GM19467 (cell line): ENCODE measurements at regions not wholly inside any gene's neighbourhood (a gene's known extent, or its start where the extent isn't known, plus 50 kb on each side); places are given as distances from the start of the nearest gene placed in this dataset.
A peak's percentile ranks its signal among the peaks of the same experiment; 100 is the strongest.
"Not testable (repeated sequence)": the region's sequence is repeated elsewhere in the genome, so short reads cannot be mapped to it uniquely, and the experiment has no call there.

Experiments used
- ATAC-seq: cut with Tn5 transposase; IDR thresholded peaks from one replicate; pipeline ENCODE4 v1.9.1; 2021; ENCODE audit warnings: mild to moderate bottlenecking, moderate library complexity; ENCODE audit not compliant: unreplicated experiment

GRCh38 chr2:195471163-195471562 lies 185.9 kb upstream of the SLC39A10 start:
- no peak for ATAC-seq

DNA sequence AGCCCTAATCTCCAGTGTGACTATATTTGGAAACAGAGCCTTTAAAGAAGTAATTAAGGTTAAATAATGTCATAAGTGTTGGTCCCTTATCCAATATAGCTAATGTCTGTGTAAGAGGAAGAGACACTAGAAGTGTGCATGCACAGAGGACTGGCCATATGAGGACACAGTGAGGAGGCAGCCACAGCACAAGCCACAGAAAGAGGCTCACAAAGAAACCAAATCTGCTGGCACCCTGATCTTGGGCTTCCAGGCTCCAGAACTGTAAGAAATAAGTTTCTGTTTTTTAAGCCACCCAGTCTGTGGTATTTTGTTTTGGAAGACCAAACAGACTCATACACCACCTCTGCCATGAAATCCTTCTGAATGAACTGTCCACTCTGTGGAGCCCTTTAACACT lies 186.4 kb upstream of the SLC39A10 start:
- ATAC-seq: no peak

- peak; percentile 74 for ATAC-seq
Measured at GRCh38 chr2:195468771-195469170, 188.3 kb upstream of the SLC39A10 start.

- ATAC-seq: no peak
Measured at GRCh38 chr2:195466427-195466826, 190.6 kb upstream of the SLC39A10 start.

GRCh38 chr2:195461010-195461409 lies 196.0 kb upstream of the SLC39A10 start:
- no peak for ATAC-seq

DNA sequence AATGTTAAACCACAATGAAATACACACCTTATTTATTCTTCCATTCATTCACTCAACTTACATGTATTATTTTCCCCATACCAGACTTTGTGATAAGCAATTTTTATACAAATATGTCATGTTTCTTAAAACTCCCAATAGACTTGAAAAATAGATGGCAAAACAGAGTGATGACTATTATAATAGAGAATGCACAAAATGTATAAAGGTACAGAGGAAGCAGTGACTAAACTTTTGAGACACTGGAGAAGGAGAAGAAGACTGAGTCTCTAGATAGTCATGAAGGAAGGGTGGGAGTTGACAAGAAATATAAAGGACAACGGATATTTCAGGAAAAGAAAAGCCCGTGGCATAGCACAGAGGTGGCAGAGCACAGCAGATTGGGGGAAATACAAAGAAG lies 198.1 kb upstream of the SLC39A10 start:
- no peak for ATAC-seq

GRCh38 chr2:195457873-195458272 lies 199.2 kb upstream of the SLC39A10 start:
- ATAC-seq: no peak

DNA sequence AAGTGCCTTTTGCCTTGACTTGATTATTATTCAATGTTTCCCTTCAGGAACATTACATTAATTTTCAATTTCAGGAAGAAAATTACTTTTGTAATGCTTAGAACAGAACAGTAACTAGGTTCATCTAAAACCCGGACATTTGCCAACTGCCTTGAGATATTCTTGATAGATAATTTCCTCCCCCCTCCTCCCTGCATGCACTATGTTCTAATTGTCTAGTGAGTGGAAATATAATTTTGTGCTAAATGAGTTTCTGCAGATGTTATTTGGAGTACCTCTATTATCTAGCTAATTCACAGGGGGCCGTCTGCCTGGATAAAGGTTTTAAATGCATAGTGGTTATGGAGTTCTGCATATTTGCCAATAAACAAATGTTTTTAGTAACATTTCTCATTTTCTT lies 200.3 kb upstream of the SLC39A10 start:
- ATAC-seq: no peak

GRCh38 chr2:195451160-195451559 lies 205.9 kb upstream of the SLC39A10 start:
- ATAC-seq: no peak

DNA sequence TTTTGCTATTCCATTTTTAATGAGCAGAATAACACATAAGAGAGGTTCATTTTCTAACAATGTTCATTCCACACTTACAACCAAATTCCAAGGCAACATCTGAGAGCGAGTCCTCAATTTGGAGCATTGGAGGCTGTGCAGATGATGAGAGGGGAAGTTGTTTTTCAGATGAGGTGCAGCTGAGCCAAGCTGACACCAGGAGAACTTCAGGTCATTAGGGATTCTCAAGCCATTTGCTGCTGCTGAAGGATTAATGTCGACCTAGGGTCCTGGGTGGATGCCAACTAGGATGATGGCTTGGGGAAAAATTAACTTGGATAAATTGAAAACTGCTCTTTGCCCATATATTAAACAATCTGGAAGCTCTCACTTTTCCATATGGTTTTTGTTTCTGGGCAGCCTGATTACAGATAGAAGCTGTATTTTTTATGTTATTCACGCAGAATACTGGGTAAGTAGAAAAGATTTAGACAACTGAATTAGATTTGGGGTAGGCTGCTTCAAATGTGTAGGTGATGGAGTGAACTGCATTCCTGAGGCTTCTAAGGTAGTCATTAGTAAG lies 206.4 kb upstream of the SLC39A10 start:
- no peak for ATAC-seq

DNA sequence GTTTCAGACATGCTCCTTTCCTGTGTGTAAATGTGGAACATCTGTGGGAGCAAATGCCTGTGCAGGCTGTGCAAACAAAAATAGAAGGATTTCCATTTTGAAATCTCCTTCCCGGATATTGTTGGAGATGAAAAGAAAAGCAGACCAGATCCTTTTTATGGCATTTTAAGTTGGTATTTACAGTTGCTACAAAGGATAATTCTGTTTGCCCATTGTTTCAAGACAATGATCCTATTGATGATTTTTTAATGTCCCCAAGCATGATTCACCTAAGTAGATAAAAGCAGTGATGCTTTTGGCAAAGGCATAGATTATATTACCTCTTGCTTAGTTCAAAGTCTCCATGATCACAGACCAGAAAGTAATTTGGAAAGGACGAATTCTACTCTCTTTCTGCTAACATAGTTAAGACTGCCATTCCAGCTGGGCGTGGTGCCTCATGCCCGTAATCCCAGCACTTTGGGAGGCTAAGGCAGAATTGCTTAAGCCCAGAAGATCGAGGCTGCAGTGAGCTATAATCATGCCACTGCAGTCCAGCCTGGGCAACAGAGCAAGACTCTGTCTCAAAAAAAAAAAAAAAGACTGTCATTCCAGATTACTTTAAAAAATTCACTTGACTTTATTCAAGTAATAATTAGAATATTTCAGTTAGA lies 209.6 kb upstream of the SLC39A10 start:
- ATAC-seq: no peak

GRCh38 chr2:195445639-195446038 lies 211.4 kb upstream of the SLC39A10 start:
- no peak for ATAC-seq

GRCh38 chr2:195443926-195444325 lies 213.1 kb upstream of the SLC39A10 start:
- ATAC-seq: no peak

GRCh38 chr2:195442458-195443175 lies 214.4 kb upstream of the SLC39A10 start:
- no peak for ATAC-seq

GRCh38 chr2:195438692-195439091 lies 218.3 kb upstream of the SLC39A10 start:
- ATAC-seq: no peak

DNA sequence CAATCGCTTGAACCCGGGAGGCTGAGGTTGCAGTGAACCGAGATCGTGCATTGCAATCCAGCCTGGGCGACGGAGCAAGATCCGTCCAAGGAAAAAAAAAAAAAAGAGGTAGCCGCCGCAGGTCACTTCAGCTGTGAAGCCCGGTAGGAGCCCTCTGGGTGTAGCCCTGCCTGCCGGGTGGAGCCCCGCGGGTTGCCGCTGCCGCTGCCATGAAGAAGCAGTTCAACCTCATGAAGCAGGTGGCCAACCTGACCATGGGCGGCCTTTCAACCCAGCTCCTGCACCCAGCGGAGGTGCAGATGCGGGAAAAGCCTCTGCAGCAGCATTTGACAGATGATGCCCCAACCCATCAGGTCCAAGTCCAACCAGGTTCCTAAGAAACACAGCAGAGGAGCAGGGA lies 219.5 kb upstream of the SLC39A10 start:
- ATAC-seq: no peak

DNA sequence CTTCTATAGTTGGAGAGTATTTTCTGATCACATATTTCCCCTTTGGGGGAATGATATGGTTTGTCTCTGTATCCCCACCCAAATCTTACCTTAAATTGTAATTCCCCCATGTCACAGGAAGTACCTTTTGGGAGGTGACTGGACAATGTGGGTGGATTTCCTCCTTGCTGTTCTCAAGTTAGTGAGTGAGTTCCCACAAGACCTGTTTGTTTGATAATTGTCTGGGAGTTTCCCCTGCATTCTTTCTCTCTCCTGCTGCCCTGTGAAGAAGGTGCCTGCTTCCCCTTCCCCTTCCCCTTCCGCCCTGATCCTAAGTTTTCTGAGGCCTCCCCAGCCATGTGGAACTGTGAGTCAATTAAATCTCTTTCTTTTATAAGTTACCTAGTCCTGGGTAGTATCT lies 222.7 kb upstream of the SLC39A10 start:
- ATAC-seq: no peak

GRCh38 chr2:195433729-195434128 lies 223.3 kb upstream of the SLC39A10 start:
- ATAC-seq: not testable (repeated sequence)

DNA sequence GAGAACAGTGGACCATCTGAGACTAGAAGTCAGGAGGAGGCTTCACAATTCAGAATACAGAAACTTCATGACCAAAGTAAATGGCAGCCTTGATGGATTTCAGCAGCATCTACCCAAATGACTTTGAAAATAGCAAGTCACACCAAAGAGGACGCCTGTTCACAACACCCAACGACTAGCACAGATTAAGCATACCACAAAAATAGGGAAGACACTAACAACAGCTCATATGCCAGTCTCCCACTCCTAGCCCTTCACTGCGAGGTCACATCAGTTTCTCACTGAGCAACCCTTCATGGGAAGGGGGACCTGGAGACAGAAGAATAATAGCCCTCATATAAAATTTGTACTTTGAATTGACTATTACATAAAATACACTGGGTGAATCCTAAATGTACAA lies 228.4 kb upstream of the SLC39A10 start:
- no peak for ATAC-seq

- ATAC-seq: no peak
Measured at GRCh38 chr2:195425328-195425727, 231.7 kb upstream of the SLC39A10 start.

GRCh38 chr2:195419033-195419432 lies 238.0 kb upstream of the SLC39A10 start:
- ATAC-seq: no peak

- no peak for ATAC-seq
Measured at GRCh38 chr2:195414537-195415100, 242.4 kb upstream of the SLC39A10 start.
